ENCODE measurements at regions not wholly inside any gene's neighbourhood (a gene's known extent, or its start where the extent isn't known, plus 50 kb on each side); places are given as distances from the start of the nearest gene placed in this dataset.

GRCh38 chr14:21880918-21881317 is 207.3 kb upstream of the OR4E1 start:
- TF ChIP-seq, protein P1, sequence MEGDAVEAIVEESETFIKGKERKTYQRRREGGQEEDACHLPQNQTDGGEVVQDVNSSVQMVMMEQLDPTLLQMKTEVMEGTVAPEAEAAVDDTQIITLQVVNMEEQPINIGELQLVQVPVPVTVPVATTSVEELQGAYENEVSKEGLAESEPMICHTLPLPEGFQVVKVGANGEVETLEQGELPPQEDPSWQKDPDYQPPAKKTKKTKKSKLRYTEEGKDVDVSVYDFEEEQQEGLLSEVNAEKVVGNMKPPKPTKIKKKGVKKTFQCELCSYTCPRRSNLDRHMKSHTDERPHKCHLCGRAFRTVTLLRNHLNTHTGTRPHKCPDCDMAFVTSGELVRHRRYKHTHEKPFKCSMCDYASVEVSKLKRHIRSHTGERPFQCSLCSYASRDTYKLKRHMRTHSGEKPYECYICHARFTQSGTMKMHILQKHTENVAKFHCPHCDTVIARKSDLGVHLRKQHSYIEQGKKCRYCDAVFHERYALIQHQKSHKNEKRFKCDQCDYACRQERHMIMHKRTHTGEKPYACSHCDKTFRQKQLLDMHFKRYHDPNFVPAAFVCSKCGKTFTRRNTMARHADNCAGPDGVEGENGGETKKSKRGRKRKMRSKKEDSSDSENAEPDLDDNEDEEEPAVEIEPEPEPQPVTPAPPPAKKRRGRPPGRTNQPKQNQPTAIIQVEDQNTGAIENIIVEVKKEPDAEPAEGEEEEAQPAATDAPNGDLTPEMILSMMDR (conservative IDR thresholded peaks at IDR 0.05 in 1 of 2, IDR thresholded peaks at IDR 0.05 in 1 of 2; ENCODE audit: extremely low read depth in 1 of 2, insufficient read depth in 1 of 2, low read depth in 1 of 2, low read length in 2 of 2) = no peak
- no peak for TF ChIP-seq EZH2 (IDR thresholded peaks at IDR 0.05; ENCODE audit: borderline replicate concordance, low read length)
